Keratinocyte (primary cell): ENCODE measurements at regions not wholly inside any gene's neighbourhood (a gene's known extent, or its start where the extent isn't known, plus 50 kb on each side); places are given as distances from the start of the nearest gene placed in this dataset.

Source experiments
- DNase-seq: peaks from one replicate; pipeline ENCODE4 v3.0.0-alpha.2; 2011; ENCODE audit warnings: low read depth, missing footprints, low spot score
- FAIRE-seq: peaks from 2 replicates; lab custom pipeline; 2011; peaks lifted over from hg19 to GRCh38; lab: Jason Lieb, UNC
- H2AFZ ChIP-seq: 2 replicates; pipeline ENCODE4 v1.6.0; 2012; ENCODE audit warnings: low read length, control low read depth, inconsistent platforms; ENCODE audit not compliant: control insufficient read depth
- H3K27ac ChIP-seq: 2 replicates; pipeline ENCODE4 v1.5.1; 2011; ENCODE audit warnings: low read length; ENCODE audit not compliant: control insufficient read depth, insufficient read depth
- H3K27me3 ChIP-seq: 3 replicates; pipeline ENCODE4 v1.6.0; 2011; ENCODE audit warnings: low read length; ENCODE audit not compliant: control insufficient read depth, insufficient read depth; ENCODE audit errors: extremely low read depth
- H3K36me3 ChIP-seq, 2 experiments: 2 replicates in 1 of 2; 3 replicates in 1 of 2; pipeline ENCODE4 v1.5.1; 2011; ENCODE audit warnings: low read length in 2 of 2, mild to moderate bottlenecking in 1 of 2; ENCODE audit not compliant: control insufficient read depth in 2 of 2, insufficient read depth in 2 of 2; ENCODE audit errors: extremely low read depth in 1 of 2
- H3K4me1 ChIP-seq: 3 replicates; pipeline ENCODE4 v1.5.1; 2011; ENCODE audit warnings: low read length; ENCODE audit not compliant: control insufficient read depth, insufficient read depth; ENCODE audit errors: extremely low read depth
- H3K4me2 ChIP-seq: 3 replicates; pipeline ENCODE4 v1.6.0; 2011; ENCODE audit warnings: low read depth, low read length; ENCODE audit not compliant: control insufficient read depth, insufficient read depth; ENCODE audit errors: extremely low read depth
- H3K4me3 ChIP-seq, 3 experiments: fragments of 200-600 bp in 1 of 3; sonication (generic) in 1 of 3; 2 replicates in 2 of 3; 3 replicates in 1 of 3; pipeline ENCODE4 v1.5.1; 2011 to 2016; ENCODE audit warnings: low read length in 3 of 3, mild to moderate bottlenecking in 3 of 3, control low read depth in 2 of 3, inconsistent platforms in 1 of 3, low read depth in 1 of 3, mixed read lengths in 1 of 3, mixed run types in 1 of 3, moderate library complexity in 1 of 3; ENCODE audit not compliant: control insufficient read depth in 2 of 3, insufficient read depth in 2 of 3; ENCODE audit errors: extremely low read depth in 1 of 3
- H3K79me2 ChIP-seq: 2 replicates; pipeline ENCODE4 v1.6.0; 2012; ENCODE audit warnings: low read length; ENCODE audit not compliant: control insufficient read depth, insufficient read depth
- H3K9ac ChIP-seq: 3 replicates; pipeline ENCODE4 v1.6.0; 2011; ENCODE audit warnings: low read length; ENCODE audit not compliant: control insufficient read depth, insufficient read depth; ENCODE audit errors: extremely low read depth
- H3K9me1 ChIP-seq: 3 replicates; pipeline ENCODE4 v1.6.0; 2011; ENCODE audit warnings: low read length; ENCODE audit not compliant: control insufficient read depth, insufficient read depth; ENCODE audit errors: extremely low read depth
- H3K9me3 ChIP-seq: 2 replicates; pipeline ENCODE4 v1.5.1; 2012; ENCODE audit warnings: low read depth, low read length; ENCODE audit not compliant: control insufficient read depth
- H4K20me1 ChIP-seq: 3 replicates; pipeline ENCODE4 v1.6.0; 2011; ENCODE audit warnings: low read length; ENCODE audit not compliant: control insufficient read depth, insufficient read depth; ENCODE audit errors: extremely low read depth
- CTCF ChIP-seq, 3 experiments: IDR thresholded peaks in 1 of 3; conservative IDR thresholded peaks in 1 of 3; optimal IDR thresholded peaks in 1 of 3; 2 replicates in 2 of 3; 3 replicates in 1 of 3; pipeline versions ENCODE3 to v1.5.1; 2011; ENCODE audit warnings: low read length in 3 of 3, mild to moderate bottlenecking in 3 of 3, moderate library complexity in 2 of 3, control low read depth in 1 of 3, inconsistent platforms in 1 of 3; ENCODE audit not compliant: insufficient read depth in 2 of 3; ENCODE audit errors: extremely low read depth in 1 of 3
- EZH2 ChIP-seq: IDR thresholded peaks from one replicate; pipeline ENCODE4 v1.6.1; 2012; ENCODE audit warnings: inconsistent platforms, mild to moderate bottlenecking, low read length, moderate library complexity
- dilution Hi-C: fragments of 300-500 bp; cut with MboI; formaldehyde crosslinking; loops from one replicate; pipeline ENCODE4 v1.7.0; 2020; ENCODE audit warnings: low sequenced_read_pairs; ENCODE audit not compliant: extremely low pct_ligation_motif_present

GRCh38 chr5:89967771-89968444 is 441.6 kb downstream of the CETN3 start:
- no peak for FAIRE-seq

GRCh38 chr5:89956838-89957237 is 452.7 kb downstream of the CETN3 start:
- FAIRE-seq (no peak), DNase-seq (no peak)
- no peak for TF ChIP-seq CTCF (optimal IDR thresholded peaks at IDR 0.05 in 1 of 3, IDR thresholded peaks at IDR 0.05 in 1 of 3, conservative IDR thresholded peaks at IDR 0.05 in 1 of 3; ENCODE audit: extremely low read depth in 1 of 3, insufficient read depth in 2 of 3, low read length in 3 of 3)
- TF ChIP-seq EZH2: no peak
- H3K27me3 ChIP-seq: no peaks in the 10 kb centered on the region
- no peak overlapping the region for H3K4me3 ChIP-seq
- H3K79me2 ChIP-seq: no peaks in the 10 kb centered on the region
- H3K9me3 ChIP-seq: no peaks in the 10 kb centered on the region
- H3K9ac ChIP-seq: no peak overlapping the region
- no peak overlapping the region for H3K27ac ChIP-seq
- dilution Hi-C loops: no loop called here
- no peaks in the 10 kb centered on the region for H3K4me1 ChIP-seq
- H2AFZ ChIP-seq: no peak overlapping the region
- H3K4me2 ChIP-seq: no peak overlapping the region
- no peaks in the 10 kb centered on the region for H3K36me3 ChIP-seq
- H3K9me1 ChIP-seq: no peaks in the 10 kb centered on the region
- no peaks in the 10 kb centered on the region for H4K20me1 ChIP-seq

More at GRCh38 chr5:89967771-89968444, 441.6 kb downstream of the CETN3 start:
- H3K27ac ChIP-seq: no peak overlapping the region
- H3K36me3 ChIP-seq: no peaks in the 10 kb centered on the region
- TF ChIP-seq EZH2 (no peak), CTCF (optimal IDR thresholded peaks at IDR 0.05 in 1 of 3, IDR thresholded peaks at IDR 0.05 in 1 of 3, conservative IDR thresholded peaks at IDR 0.05 in 1 of 3; ENCODE audit: extremely low read depth in 1 of 3, insufficient read depth in 2 of 3, low read length in 3 of 3) (no peak)
- H3K4me2 ChIP-seq: no peak overlapping the region
- no peak overlapping the region for H3K4me3 ChIP-seq
- dilution Hi-C loops: no loop called here
- no peaks in the 10 kb centered on the region for H3K79me2 ChIP-seq
- H3K27me3 ChIP-seq: no peaks in the 10 kb centered on the region
- no peaks in the 10 kb centered on the region for H3K9me3 ChIP-seq
- no peak overlapping the region for H2AFZ ChIP-seq
- no peak for DNase-seq
- H3K4me1 ChIP-seq: no peaks in the 10 kb centered on the region
- H4K20me1 ChIP-seq: no peaks in the 10 kb centered on the region
- H3K9me1 ChIP-seq: no peaks in the 10 kb centered on the region
- no peak overlapping the region for H3K9ac ChIP-seq
